DMS153 (cell line): ENCODE measurements at regions not wholly inside any gene's neighbourhood (a gene's known extent, or its start where the extent isn't known, plus 50 kb on each side); places are given as distances from the start of the nearest gene placed in this dataset.

ENCODE experiments used
- DNase-seq: peaks from one replicate; lab custom pipeline; 2025; lab: John Stamatoyannopoulos, UW

DNA sequence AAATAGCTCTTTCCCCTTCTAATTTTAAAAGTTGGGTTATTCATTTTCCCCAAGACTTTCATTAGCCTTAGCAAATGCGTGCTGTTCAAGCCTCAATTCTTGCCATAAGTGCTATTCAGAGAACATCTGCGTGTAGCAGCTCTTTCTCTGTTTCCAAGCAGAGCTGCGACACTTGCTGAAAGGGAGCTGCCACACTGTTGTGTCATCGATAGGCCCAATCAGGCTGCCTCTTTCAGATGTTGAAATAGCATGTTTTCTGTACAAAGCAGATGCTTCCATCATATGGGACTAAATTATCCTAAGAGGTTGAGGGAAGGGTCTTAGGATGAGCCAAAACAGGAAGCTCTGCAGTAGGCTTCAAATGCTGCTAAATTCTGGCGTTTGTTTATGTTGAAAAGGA is 220.9 kb upstream of the CDC14C start:
- no peak for DNase-seq

DNA sequence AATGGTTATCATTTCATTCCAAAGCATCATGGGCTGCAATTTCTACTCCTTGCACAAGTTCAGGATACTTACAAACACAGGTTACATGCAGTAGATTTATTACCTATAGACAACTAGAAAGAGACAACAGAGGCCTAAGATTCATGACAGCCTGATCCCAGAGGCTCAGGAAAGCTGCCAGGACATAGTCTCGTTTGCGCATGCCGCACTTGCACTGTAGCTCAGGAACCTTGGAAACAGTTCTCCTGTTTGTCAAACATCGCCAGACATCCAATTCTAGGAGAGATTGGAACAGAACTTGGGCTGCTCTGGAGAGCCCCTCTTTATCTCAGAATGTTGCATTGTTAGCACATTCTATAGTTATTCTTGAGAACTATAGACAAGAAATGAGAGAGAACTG is 216.2 kb upstream of the CDC14C start:
- no peak for DNase-seq

DNA sequence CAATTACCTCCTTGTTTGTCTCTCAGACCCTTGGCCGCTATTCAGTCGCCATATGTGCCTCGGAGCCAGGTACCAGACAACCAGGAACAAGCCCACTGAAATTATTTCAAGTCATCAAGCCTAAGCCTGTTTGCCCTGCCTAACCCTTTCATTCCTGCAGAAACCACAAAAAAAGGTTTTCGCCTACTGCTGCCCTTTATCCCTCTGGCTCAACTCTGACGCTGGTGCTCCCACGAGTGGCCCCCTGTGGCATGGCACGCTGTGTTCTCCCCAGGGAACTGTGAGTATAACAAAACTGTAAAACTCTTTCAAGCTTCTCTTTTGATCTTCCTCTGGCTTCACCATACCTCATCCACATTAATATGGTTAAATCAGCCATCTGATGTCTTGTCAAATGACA is 215.7 kb upstream of the CDC14C start:
- DNase-seq: peak; percentile 30

DNA sequence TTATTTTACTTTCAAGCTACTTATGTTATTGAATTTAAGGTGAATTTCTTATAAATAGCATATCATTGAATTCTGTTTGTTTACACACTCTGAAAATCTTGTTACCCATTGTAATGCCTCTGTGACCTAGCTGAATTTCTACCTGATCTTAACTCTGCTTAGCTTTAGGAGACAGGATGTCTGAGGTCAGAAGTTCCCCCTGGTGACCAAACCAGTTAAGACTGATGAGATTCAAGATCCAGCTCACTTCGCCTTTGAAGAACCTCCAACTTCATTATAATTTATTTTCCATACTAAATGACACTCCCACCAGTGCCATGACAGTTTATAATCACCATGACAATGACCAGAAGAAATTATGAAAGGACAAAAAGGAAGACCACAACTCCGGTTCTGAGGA is 213.4 kb upstream of the CDC14C start:
- no peak for DNase-seq

DNA sequence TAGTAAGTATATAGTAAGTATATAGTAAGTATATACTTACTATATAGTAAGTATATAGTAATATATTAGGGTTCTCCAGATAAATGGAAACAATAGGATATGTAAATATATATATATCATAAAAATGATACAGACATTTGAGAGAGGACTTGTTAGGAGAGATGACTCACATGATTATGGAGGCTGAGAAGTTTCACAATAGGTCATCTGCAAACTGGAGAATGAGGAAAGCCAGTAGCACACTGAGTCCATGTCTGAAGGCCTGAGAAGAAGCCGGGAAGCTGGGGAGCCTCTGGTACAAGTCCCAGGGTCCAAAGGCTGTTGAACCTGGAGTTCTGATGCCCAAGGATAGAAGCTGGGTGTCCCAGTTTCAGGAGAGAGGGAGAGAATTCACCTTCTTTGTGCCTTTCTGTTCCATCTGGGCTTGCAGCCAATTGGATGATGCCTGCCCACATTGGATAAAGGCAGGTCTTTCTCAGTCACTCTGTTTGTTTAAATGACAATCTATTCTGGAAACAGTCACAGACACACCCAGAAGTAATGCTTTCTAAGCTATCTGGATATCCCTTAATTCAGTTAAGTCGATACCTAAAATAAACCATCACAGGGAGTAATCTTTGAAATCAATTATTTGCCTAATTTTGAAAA is 205.5 kb upstream of the CDC14C start:
- DNase-seq: peak; percentile 78

DNA sequence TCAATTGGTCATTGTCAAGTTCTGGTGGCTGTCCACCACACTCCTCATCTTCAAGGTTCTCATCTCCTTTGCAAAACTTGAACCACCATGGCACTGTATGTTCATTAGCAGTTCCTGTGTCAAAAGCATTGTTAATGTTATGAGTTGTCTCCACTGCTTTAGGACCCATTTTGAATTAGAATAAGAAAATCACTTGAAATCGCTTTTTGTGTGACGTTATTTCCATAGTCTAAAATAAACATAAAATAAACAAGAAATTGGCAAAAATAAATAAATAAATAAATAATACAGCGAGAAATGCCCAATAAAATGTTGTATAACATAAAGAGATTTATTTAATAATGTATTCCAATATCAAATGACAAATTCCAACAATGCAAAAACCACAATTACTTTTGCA is 195.5 kb upstream of the CDC14C start:
- no peak for DNase-seq

DNA sequence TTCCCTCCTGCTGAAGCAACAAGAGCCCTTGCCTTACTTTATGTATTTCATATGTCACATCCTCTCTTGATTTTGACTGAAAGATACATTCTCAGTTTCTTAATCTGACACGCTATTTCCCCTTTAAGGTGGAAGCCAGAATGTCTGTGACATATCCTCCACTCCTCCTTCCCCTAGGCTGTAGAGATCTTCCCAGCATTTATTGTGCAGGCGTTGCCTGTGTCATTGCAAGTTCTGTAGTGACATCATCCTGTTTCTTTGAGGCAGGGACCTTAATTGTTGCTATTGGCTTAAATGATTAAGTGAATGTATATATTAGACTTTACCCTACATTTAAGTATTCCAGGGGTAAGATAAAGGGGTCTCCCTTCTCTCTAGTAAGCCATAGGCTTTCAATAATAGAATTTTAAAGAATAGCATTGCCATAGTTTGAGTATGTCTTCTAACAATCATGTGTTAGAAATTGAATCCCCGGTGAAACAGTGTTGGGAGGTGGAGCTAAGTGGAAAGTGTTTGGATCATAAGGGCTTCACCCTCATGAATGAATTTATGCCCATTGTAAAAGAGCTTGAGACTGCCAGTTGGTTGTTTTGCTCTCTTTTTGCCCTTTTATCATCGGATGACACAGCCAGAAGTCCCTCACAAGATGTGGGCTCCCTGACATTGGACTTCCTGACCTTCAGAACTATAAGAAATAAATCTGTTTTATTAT is 189.5 kb upstream of the CDC14C start:
- DNase-seq: peak; percentile 49

DNA sequence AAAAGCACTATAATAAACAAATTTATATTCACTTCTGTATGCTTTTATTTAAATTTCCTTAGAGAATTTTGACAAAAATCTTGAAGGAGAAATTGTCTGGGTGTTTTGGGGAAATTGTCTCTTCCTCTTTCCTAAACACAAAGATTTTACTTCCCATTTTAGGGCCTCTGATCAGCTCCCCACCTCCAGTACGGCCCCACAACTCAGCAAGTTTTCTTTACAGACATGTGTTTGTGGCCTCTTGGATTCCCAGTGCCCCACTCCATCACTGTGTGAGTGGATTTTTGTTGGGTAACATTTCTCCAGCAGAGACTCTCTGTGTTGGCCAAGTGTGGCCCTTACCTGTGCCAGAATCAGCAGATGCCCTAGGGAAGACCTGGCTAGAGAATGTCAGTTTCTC is 182.8 kb upstream of the CDC14C start:
- DNase-seq: no peak

DNA sequence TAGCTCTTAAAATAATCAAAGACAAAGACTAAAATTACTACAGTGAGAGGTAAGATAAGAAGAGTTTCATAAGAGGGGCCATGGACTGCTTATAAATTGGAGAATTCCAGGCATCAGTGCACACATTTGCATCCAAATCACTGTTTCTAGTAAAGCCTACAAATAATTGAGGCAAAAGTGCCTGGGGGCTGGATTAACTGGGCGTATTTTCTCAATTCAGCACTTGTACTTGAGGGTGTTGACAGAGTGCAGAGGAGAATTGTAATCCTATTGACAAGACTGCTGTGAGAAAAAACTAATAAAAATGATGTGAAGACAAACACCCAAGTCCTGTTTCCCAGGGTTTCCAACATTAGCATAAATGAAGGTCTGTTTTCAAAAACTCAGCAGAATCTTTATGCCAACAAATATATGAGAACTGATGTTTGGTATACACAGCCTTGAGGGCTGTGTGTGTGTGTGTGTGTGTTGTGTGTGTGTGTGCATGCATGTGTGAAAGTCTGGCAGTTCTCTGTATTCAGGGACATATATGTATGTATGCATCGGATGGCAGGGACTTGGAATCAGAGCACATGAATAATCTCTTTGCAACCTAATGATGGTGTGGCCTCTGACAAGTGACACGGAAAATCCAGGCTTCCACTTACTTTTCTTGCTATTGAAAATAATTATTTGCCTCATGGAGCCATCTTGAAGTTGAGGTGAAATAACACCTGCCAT is 182.1 kb upstream of the CDC14C start:
- peak; percentile 72 for DNase-seq

DNA sequence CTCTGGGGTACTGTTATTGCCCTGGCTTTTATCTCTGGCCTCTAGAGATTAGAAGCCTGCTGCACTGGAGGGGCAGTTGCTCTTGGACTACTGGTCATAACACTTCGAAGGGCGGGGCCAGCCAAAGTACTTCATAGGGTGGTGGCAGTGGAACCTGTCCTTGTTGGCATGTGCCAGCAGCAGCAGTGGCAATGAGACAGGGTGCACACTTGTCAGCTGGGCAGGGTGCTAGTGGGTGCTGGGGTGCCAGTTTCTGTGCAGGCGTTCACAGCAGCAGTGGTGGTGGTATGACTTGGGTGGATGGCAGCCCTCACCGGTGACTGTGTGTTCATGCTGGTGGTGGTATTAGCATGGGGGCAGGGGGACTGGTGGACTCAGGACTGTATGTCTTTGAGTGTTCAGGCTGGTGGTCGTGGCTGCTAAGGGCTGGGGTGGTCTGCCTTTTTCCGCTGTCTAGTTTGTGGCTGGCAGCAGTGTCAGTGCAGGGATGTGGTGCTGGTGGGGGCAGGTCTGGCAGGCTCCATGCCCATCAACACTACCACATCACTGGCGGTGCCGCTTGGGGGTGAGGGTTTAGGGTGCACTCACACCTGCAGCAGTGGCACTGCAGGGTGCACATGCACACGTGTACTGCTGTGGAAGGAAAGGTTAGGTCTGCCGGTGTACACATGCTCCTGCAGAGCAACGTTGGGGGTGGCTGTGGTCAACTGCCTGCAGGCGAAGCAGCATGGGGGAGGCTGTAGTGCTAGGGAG is 176.1 kb upstream of the CDC14C start:
- DNase-seq: no peak

DNA sequence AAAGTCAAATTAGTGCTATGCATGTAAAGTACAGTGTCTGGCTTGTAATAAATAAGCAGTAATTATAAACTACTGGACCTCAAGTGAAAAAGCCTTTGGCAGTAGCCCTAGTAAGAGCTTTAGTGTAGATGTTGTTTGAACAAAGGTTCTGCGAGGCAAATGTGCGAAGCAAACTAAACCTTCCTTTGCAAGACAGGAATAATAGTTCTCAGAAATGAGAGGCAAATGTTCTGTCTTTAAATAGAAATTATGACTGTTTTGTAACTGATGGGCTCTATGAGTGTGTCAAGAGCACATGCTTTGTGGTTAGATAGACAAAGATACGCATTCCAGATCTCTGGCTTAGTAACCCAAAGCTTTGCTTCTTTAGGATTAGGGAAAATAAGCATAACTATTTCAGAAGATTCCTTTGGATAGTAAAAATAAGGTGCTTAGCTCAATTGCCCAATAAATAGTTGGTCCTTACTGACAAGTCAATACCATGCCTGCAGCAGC is 169.2 kb upstream of the CDC14C start:
- no peak for DNase-seq

DNA sequence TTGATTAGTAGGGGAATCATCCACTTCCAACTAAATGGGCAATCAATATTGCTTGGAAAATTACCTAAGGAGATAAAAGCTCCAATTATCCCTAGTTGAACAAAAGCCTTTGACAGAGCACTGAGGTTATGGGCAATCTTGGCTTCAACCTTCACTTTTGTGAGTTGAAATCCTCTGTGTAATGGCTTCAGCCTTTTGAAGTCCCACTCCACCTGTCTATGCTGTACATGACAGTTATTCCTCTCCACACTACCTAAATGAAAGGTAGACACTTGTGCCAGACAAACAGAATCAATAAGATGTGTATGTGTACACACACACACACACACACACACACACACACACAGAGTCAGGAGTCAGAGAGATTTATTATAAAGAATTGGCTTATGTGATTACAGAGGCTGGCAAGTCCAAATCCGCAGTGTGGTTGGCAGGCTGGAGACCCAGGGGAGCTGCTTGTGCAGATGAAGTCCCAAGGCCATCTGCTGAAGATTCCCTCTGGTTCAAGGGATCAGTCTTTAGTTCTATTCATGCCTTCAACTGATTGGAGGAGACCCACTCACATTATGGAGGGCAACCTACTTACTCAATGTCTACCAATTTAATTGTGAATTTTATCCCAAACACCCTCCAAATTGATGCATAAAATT is 164.8 kb upstream of the CDC14C start:
- no peak for DNase-seq

DNA sequence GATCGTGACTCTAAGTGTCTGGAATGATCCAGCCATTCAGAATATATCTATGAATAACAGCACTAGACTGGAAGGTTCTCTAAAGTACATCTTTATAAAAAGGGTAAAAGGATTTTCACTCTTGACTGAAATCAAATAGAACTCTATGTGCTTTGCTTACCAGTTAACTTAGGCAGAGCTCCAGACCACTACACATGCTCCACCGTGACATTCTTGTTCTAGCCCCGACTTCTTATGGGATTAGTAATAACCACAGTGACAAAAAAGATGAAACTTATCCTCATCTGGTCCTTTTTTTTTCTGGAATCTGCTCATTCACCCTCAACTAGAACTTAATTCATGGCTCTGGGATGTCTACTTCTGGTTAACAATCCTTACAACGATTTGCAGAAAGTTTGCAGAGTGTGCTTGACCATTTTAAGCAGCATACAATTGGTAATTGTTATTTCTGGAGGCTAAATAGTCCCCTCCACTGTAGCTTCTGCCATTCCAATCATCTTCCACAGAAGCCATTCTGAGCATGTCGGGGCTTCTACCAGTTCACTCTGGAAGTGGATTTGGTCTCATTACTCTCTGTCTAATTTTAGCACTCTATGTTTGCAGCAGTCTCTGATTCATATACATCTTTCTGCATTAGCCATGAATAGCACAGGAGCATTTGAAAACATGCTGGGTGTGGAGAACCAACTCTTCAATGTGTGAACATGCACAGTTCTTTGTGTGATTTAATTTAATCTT is 163.7 kb upstream of the CDC14C start:
- DNase-seq: no peak

DNA sequence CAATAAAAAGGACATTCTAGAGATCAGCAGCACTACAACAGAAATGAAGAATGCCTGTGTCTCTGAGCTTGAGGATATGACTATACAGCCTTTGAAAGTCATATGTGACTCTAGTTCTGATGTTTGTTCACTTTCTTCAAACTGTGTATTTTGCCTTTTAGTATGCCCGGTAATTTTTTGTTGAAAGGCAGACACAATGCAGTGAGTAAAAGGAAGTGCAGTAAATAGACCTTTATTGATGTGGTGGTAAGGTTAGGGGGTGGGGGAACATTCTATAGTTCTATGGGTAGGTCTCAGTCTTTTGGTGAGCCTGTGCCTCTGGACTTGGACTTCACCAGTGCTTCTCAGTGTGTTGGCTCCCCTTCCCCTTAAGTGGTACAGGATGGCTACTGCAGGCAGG is 143.5 kb upstream of the CDC14C start:
- no peak for DNase-seq

DNA sequence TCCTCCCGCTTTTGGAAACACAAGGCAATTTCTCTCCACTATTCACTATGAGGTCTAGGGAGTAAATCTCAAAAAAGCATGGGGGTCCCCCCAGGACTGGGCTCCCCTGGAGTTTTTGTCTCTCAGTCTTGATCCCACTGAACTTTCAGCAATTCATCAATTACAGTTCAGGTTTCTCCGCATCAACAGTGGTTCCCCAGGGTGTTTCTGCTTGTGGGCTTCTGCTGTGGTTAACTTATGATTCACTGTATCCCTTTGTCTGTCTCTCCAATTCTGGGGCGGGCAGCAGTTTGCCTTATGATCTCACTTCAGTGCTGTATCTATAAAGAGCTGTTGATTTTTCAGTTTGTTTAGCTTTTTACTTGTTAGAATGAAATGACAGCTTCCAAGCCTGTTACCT is 142.6 kb upstream of the CDC14C start:
- peak; percentile 93 for DNase-seq

DNA sequence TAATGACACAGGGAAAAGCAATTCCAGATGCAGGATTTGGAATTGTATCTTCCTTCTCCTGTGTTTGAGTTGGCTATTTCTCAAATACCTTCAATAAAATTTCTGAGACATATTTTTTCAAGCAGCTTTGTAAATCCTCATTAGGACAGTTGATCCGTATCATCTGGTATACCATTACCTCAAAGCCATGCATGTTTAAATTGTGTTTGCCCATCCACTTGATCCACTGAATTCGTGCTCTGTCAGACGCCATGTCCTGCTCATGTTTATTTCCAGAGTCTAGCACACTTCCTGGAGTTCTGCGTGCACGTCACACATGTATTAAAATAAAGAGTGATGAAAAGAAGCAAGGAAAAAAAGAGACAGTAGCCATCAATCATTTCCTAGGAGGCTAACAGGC is 141.8 kb upstream of the CDC14C start:
- peak; percentile 99 for DNase-seq

DNA sequence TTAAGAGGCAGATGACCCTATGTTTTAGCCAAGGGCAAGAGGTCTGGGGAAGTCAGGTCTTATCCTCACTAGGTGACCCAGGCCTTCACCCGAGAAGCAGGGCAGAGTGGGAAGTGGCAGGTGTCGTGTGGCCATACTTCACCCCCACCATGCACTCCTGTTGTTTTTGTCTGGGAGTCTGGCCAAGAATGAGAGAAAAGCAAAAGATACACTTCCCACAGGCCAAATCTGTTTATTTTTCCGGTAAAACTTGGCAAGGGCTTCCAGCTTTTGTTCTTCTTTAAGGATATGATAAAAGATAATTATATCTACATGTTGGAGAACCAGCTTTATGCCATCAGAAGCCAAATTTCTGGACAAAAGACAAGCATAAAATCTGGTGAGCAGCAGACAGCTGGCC is 137.4 kb upstream of the CDC14C start:
- DNase-seq: peak; percentile 98

DNA sequence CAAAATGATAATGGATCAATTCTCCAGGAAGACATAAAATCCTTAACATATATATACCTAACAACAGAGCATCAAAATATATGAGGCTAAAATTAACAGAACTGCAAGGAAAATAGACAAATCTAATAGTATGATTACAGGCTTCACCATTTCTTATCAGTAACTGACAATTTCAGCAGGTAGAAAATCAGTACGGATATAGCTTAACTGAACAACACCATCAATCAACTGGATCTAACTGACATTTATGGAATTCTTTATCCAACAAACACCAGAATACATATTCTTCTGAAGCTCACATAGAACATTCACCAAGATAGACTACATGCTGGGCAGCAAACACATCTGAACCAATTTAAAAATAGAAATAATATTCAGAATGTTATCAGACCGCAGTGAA is 121.1 kb upstream of the CDC14C start:
- DNase-seq: no peak

DNA sequence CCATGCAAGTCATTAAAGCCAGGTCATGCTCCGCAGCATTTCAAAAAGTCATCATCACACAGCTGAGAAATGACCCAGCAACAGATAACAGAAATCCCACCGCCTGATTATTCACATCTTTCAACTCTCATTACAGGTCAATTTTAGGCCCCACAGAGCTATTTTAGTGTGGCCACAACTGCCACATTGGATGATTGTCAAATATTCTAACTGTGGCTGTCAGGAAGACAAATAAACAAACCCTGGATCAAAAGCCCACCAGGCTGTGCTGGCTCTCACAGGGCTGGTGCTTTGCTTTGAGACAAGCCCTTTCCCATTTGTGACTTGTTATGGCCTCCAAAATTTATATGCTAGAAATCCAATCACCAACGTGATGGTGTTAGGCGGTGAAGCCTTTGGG is 117.6 kb upstream of the CDC14C start:
- DNase-seq: no peak

DNA sequence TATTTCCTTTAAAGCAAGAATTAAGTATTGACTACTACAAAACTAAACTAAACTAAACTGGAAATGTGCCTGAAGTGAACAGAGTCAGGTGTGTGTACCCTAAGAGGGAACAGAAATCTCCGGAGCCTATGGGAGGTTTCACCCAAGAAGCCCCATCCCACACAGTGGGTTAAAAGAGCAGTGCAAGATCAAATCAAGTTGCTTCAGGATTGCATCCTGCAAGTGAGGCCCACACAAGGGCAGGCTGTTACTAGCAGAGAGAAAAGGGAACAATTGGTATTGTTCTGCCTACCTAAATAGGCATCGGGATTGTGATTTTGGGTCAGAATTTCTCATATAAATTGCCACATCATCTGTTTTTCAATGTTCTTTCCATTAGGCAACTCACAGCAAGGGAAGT is 113.3 kb upstream of the CDC14C start:
- DNase-seq: no peak

DNA sequence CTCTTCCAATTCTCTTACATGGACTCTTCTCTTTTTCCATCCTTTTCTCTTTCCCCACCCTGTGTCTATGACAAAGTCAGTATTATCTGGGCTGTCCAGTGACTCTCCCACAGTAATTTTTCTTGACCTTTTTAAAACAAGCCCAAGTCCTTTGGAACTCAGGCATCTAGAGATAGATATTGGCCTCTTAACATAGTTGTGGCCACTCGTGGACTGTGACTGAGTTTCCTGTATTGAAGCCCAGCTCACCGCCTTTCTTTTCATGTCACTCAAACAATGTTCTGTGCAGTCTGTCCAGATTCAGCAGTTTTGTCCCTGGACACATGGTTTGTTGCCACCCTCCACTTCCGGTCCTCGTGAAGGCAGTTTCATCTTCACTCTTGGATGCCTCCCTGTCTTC is 110.9 kb upstream of the CDC14C start:
- no peak for DNase-seq
